Endothelial cell of umbilical vein (primary cell): ENCODE measurements at regions not wholly inside any gene's neighbourhood (a gene's known extent, or its start where the extent isn't known, plus 50 kb on each side); places are given as distances from the start of the nearest gene placed in this dataset.

Experiments used
- BruUV-seq: library from RNA; stranded (reverse); fragments of 400-500 nt; replicated peaks from 2 replicates; lab custom pipeline; 2021; lab: Mats Ljungman, UMichigan
- CTCF ChIA-PET: fragments of 300-600, 350-600 bp; sonication (Branson Sonifier 250); formaldehyde crosslinking; loops from one replicate; lab custom pipeline; 2021; ENCODE audit warnings: antibody characterized with exemption, inconsistent platforms; lab: Charles Lee
- POLR2A ChIA-PET: fragments of 300-600, 350-600 bp; sonication (Branson Sonifier 250); formaldehyde crosslinking; loops from one replicate; lab custom pipeline; 2021; ENCODE audit warnings: antibody characterized with exemption, inconsistent platforms; lab: Charles Lee
- DNase-seq: peaks from one replicate; pipeline ENCODE4 v3.0.0-alpha.2; 2011; ENCODE audit warnings: low read depth, low spot score
- FAIRE-seq: peaks from 2 replicates; lab custom pipeline; 2011; peaks lifted over from hg19 to GRCh38; lab: Jason Lieb, UNC
- H2AFZ ChIP-seq: 2 replicates; pipeline ENCODE4 v1.6.0; 2012; ENCODE audit warnings: low read depth, low read length, control low read depth, inconsistent platforms
- H3K27ac ChIP-seq: 2 replicates; pipeline ENCODE4 v1.5.1; 2011; ENCODE audit warnings: low read depth, mild to moderate bottlenecking, control low read depth, low read length, moderate library complexity; ENCODE audit not compliant: insufficient read depth
- H3K27me3 ChIP-seq, 2 experiments: 2 replicates each; pipeline versions ENCODE4 v1.6.0 to v1.6.1; 2011; ENCODE audit warnings: low read length in 2 of 2, mixed read lengths in 1 of 2; ENCODE audit not compliant: control insufficient read depth in 2 of 2, insufficient read depth in 2 of 2
- H3K36me3 ChIP-seq, 2 experiments: 2 replicates in 1 of 2; 3 replicates in 1 of 2; pipeline ENCODE4 v1.5.1; 2011; ENCODE audit warnings: low read length in 2 of 2, mild to moderate bottlenecking in 1 of 2, moderate library complexity in 1 of 2; ENCODE audit not compliant: control insufficient read depth in 2 of 2, insufficient read depth in 2 of 2; ENCODE audit errors: extremely low read depth in 1 of 2
- H3K4me1 ChIP-seq: 3 replicates; pipeline ENCODE4 v1.5.1; 2011; ENCODE audit warnings: mild to moderate bottlenecking, low read length; ENCODE audit not compliant: control insufficient read depth, insufficient read depth; ENCODE audit errors: extremely low read depth
- H3K4me2 ChIP-seq: 2 replicates; pipeline ENCODE4 v1.6.1; 2011; ENCODE audit warnings: low read length, control low read depth, mixed read lengths; ENCODE audit not compliant: insufficient read depth
- H3K4me3 ChIP-seq, 3 experiments: fragments of 200-600 bp in 1 of 3; sonication (generic), shearing (Covaris generic) in 1 of 3; replicated peaks in 1 of 3; 2 replicates each; pipeline ENCODE4 v1.5.1; 2011 to 2016; ENCODE audit warnings: control low read depth in 3 of 3, low read length in 3 of 3, mild to moderate bottlenecking in 2 of 3, inconsistent platforms in 1 of 3, low read depth in 1 of 3, moderate library complexity in 1 of 3; ENCODE audit not compliant: insufficient read depth in 1 of 3
- H3K79me2 ChIP-seq: 2 replicates; pipeline ENCODE4 v1.6.0; 2012; ENCODE audit warnings: low read length, inconsistent platforms; ENCODE audit not compliant: control insufficient read depth, insufficient read depth
- H3K9ac ChIP-seq: replicated peaks from 2 replicates; pipeline ENCODE3; 2011; ENCODE audit warnings: low read length, control low read depth; ENCODE audit not compliant: insufficient read depth; ENCODE audit errors: extremely low read depth
- H3K9me1 ChIP-seq: replicated peaks from 3 replicates; pipeline ENCODE4 v1.6.0; 2011; ENCODE audit warnings: mild to moderate bottlenecking, low read length; ENCODE audit not compliant: control insufficient read depth, insufficient read depth; ENCODE audit errors: extremely low read depth
- H3K9me3 ChIP-seq: replicated peaks from 2 replicates; pipeline ENCODE4 v1.5.1; 2012; ENCODE audit warnings: low read length, inconsistent platforms; ENCODE audit not compliant: control insufficient read depth, insufficient read depth
- H4K20me1 ChIP-seq: replicated peaks from 2 replicates; pipeline ENCODE3; 2011; ENCODE audit warnings: mild to moderate bottlenecking, low read length; ENCODE audit not compliant: control insufficient read depth, insufficient read depth; ENCODE audit errors: extremely low read depth
- CTCF ChIP-seq, 2 donors: IDR thresholded peaks; 1 replicate in 1 of 2; 2 replicates in 1 of 2; pipeline ENCODE4 v1.5.1; 2011; ENCODE audit warnings: low read length in 2 of 2, mild to moderate bottlenecking in 2 of 2, moderate library complexity in 2 of 2, control low read depth in 1 of 2, inconsistent platforms in 1 of 2, low read depth in 1 of 2; ENCODE audit not compliant: insufficient read depth in 1 of 2; ENCODE audit errors: extremely low read depth in 1 of 2
- EZH2 ChIP-seq: IDR thresholded peaks from 2 replicates; pipeline ENCODE4 v1.6.1; 2012; ENCODE audit warnings: borderline replicate concordance, low read depth, mild to moderate bottlenecking, moderate library complexity, low read length, inconsistent platforms; ENCODE audit not compliant: severe bottlenecking
- FOS ChIP-seq: IDR thresholded peaks from 2 replicates; pipeline ENCODE4 v1.6.1; 2011; ENCODE audit warnings: mild to moderate bottlenecking, low read length, moderate library complexity, borderline replicate concordance; ENCODE audit not compliant: insufficient read depth
- GATA2 ChIP-seq: IDR thresholded peaks from 2 replicates; pipeline ENCODE4 v1.7.0; 2011; ENCODE audit warnings: low read depth, mild to moderate bottlenecking, moderate library complexity, mixed read lengths, low read length; ENCODE audit not compliant: insufficient read length, insufficient read depth
- JUN ChIP-seq: IDR thresholded peaks from 2 replicates; pipeline ENCODE4 v1.6.1; 2011; ENCODE audit warnings: borderline replicate concordance, low read depth; ENCODE audit not compliant: insufficient read length, insufficient read depth
- MAX ChIP-seq: IDR thresholded peaks from 2 replicates; pipeline ENCODE4 v1.6.1; 2011; ENCODE audit not compliant: insufficient read depth, insufficient read length
- MYC ChIP-seq: IDR thresholded peaks from one replicate; pipeline ENCODE4 v1.6.1; 2011; ENCODE audit warnings: mild to moderate bottlenecking, low read depth, low read length
- POLR2A ChIP-seq: IDR thresholded peaks from 2 replicates; pipeline ENCODE4 v1.6.1; 2012; ENCODE audit warnings: low read depth, mild to moderate bottlenecking, control low read depth, low read length
- POLR2AphosphoS5 ChIP-seq: IDR thresholded peaks from 2 replicates; pipeline ENCODE4 v1.6.1; 2012; ENCODE audit warnings: low read depth, mild to moderate bottlenecking, control low read depth, low read length, moderate library complexity; ENCODE audit not compliant: insufficient read depth
- dilution Hi-C: fragments of 300-500 bp; cut with MboI; formaldehyde crosslinking; loops from one replicate; pipeline ENCODE4 v1.15.0; 2019; ENCODE audit warnings: low sequenced_read_pairs; ENCODE audit not compliant: extremely low pct_ligation_motif_present
- intact Hi-C: fragments of 100-400 bp; cut with micrococcal nuclease; formaldehyde crosslinking; loops from one replicate; pipeline ENCODE4 v1.10.0; 2022

- no peaks in the 10 kb centered on the region for H4K20me1 ChIP-seq
- no peak overlapping the region for H2AFZ ChIP-seq
- H3K9me3 ChIP-seq = no peaks in the 10 kb centered on the region
- no peak overlapping the region for H3K9ac ChIP-seq
- no peaks in the 10 kb centered on the region for H3K36me3 ChIP-seq
- no peaks in the 10 kb centered on the region for H3K79me2 ChIP-seq
- intact Hi-C loops = no loop called here
- ChIA-PET CTCF (no interaction called here), POLR2A (no interaction called here)
- no peak overlapping the region for H3K4me3 ChIP-seq
- BruUV-seq = no TSS peak
- H3K4me2 ChIP-seq = no peak overlapping the region
- no peaks in the 10 kb centered on the region for H3K4me1 ChIP-seq
- no peak for TF ChIP-seq JUN
- no peak for TF ChIP-seq EZH2
- no peak for TF ChIP-seq MAX
- TF ChIP-seq GATA2 = no peak
- no peak for TF ChIP-seq CTCF (IDR thresholded peaks at IDR 0.05; ENCODE audit: extremely low read depth in 1 of 2, insufficient read depth in 1 of 2, low read depth in 1 of 2, low read length in 2 of 2)
- no peak for TF ChIP-seq FOS
- no peak for TF ChIP-seq POLR2AphosphoS5
- TF ChIP-seq POLR2A = no peak
- no peak for TF ChIP-seq MYC
- no peak for DNase-seq
- no peaks in the 10 kb centered on the region for H3K9me1 ChIP-seq
- no peak for FAIRE-seq
- dilution Hi-C loops = no loop called here
- H3K27ac ChIP-seq = no peak overlapping the region
- no peaks in the 10 kb centered on the region for H3K27me3 ChIP-seq
Observed at GRCh38 chr16:59146140-59146539, 412.0 kb upstream of the GOT2 start.
